ENCODE measurements at regions not wholly inside any gene's neighbourhood (a gene's known extent, or its start where the extent isn't known, plus 50 kb on each side); places are given as distances from the start of the nearest gene placed in this dataset.

GRCh38 chr13:111645198-111645597 lies 324.8 kb downstream of the TEX29 start:
- Histone ChIP-seq H3K4me2 (no peak overlapping the region), H3K4me1 (ENCODE audit: insufficient read depth) (no peaks in the 10 kb centered on the region), H3K36me3 (ENCODE audit: insufficient read depth) (no peaks in the 10 kb centered on the region), H3K79me2 (replicated peaks; ENCODE audit: insufficient read depth) (no peaks in the 10 kb centered on the region), H3K4me3 (no peak overlapping the region), H2AFZ (no peak overlapping the region), H4K20me1 (replicated peaks; ENCODE audit: insufficient read depth) (no peaks in the 10 kb centered on the region), H3K27me3 (ENCODE audit: insufficient read depth) (no peaks in the 10 kb centered on the region), H3K27ac (ENCODE audit: low read depth) (no peak overlapping the region), H3F3A (replicated peaks; ENCODE audit: low read depth) (no peaks in the 10 kb centered on the region), H3K9me2 (ENCODE audit: insufficient read depth) (no peaks in the 10 kb centered on the region)
- H3K36me3 Mint-ChIP-seq (ENCODE audit: low read depth): no peaks in the 10 kb centered on the region
- TF ChIP-seq CTCF (conservative IDR thresholded peaks at IDR 0.05; ENCODE audit: low read depth in 2 of 2): no peak
- TF ChIP-seq POLR2AphosphoS5 (IDR thresholded peaks at IDR 0.05; ENCODE audit: low read depth): no peak
- TF ChIP-seq REST (IDR thresholded peaks at IDR 0.05; ENCODE audit: unreplicated experiment): no peak
- TF ChIP-seq CREB1 (CRISPR knock-in tag; IDR thresholded peaks at IDR 0.05; ENCODE audit: low read depth): no peak
- no peak for TF ChIP-seq JUNB (IDR thresholded peaks at IDR 0.05; ENCODE audit: unreplicated experiment)
- no peak for TF ChIP-seq EZH2 (IDR thresholded peaks at IDR 0.05; ENCODE audit: low read depth, unreplicated experiment)
- TF ChIP-seq ZNF462 (CRISPR knock-in tag; IDR thresholded peaks at IDR 0.05): no peak
- no peak for TF ChIP-seq NANOG (IDR thresholded peaks at IDR 0.05; ENCODE audit: borderline replicate concordance)
- TF ChIP-seq ZNF331 (CRISPR knock-in tag; IDR thresholded peaks at IDR 0.05; ENCODE audit: low read depth): no peak
- no peak for TF ChIP-seq ZNF114 (CRISPR knock-in tag; IDR thresholded peaks at IDR 0.05)
- TF ChIP-seq EZH2phosphoT487 (IDR thresholded peaks at IDR 0.05; ENCODE audit: unreplicated experiment): no peak
- TF ChIP-seq STAT1 (IDR thresholded peaks at IDR 0.05; ENCODE audit: unreplicated experiment): no peak
- TF ChIP-seq ETS1 (IDR thresholded peaks at IDR 0.05): no peak
- peaks cover 5% of the 10 kb centered on the region for H3K27me3 Mint-ChIP-seq (ENCODE audit: insufficient read depth, low read depth, poor library complexity)
- H3K9me3 Mint-ChIP-seq: no peaks in the 10 kb centered on the region
- no peak for ATAC-seq
- no peak overlapping the region for H3K4me3 Mint-ChIP-seq
- no peak overlapping the region for H3K27ac Mint-ChIP-seq
- H3K4me1 Mint-ChIP-seq: peaks cover under 1% of the 10 kb centered on the region
- no peak for DNase-seq (ENCODE audit: low spot score)

Measured in GM23338 (cell line).